ENCODE measurements at regions not wholly inside any gene's neighbourhood (a gene's known extent, or its start where the extent isn't known, plus 50 kb on each side); places are given as distances from the start of the nearest gene placed in this dataset.

DNA sequence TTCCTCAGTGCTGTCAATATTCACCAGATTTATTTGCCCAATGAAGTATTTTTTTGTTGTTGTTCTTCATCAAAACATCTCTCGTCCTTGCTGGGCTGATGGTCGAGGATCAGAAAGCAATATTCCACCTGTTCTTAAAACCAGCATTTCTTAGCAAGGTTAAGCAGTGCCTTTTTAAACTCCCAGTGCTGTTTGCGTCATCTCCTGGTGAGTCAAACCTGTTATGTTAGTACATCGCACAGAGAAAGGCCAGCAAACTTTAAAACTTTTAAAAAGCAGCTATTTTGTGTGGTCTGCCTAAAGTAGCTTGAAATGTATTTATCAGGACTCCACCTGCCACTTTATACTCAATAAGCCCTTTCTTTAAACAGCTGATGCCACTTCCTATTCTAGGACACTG, 802.0 kb downstream of the KCNA4 start:
- TF ChIP-seq POLR2A (IDR thresholded peaks at IDR 0.05), result no peak
- TF ChIP-seq, protein P1, sequence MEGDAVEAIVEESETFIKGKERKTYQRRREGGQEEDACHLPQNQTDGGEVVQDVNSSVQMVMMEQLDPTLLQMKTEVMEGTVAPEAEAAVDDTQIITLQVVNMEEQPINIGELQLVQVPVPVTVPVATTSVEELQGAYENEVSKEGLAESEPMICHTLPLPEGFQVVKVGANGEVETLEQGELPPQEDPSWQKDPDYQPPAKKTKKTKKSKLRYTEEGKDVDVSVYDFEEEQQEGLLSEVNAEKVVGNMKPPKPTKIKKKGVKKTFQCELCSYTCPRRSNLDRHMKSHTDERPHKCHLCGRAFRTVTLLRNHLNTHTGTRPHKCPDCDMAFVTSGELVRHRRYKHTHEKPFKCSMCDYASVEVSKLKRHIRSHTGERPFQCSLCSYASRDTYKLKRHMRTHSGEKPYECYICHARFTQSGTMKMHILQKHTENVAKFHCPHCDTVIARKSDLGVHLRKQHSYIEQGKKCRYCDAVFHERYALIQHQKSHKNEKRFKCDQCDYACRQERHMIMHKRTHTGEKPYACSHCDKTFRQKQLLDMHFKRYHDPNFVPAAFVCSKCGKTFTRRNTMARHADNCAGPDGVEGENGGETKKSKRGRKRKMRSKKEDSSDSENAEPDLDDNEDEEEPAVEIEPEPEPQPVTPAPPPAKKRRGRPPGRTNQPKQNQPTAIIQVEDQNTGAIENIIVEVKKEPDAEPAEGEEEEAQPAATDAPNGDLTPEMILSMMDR (IDR thresholded peaks at IDR 0.05), result no peak
